AG08395 (cell line): ENCODE measurements at regions not wholly inside any gene's neighbourhood (a gene's known extent, or its start where the extent isn't known, plus 50 kb on each side); places are given as distances from the start of the nearest gene placed in this dataset.
A peak's percentile ranks its signal among the peaks of the same experiment; 100 is the strongest.

Experiments used
- DNase-seq: peaks from one replicate; pipeline ENCODE4 v3.0.0; 2012; ENCODE audit warnings: mixed read lengths, low spot score

DNA sequence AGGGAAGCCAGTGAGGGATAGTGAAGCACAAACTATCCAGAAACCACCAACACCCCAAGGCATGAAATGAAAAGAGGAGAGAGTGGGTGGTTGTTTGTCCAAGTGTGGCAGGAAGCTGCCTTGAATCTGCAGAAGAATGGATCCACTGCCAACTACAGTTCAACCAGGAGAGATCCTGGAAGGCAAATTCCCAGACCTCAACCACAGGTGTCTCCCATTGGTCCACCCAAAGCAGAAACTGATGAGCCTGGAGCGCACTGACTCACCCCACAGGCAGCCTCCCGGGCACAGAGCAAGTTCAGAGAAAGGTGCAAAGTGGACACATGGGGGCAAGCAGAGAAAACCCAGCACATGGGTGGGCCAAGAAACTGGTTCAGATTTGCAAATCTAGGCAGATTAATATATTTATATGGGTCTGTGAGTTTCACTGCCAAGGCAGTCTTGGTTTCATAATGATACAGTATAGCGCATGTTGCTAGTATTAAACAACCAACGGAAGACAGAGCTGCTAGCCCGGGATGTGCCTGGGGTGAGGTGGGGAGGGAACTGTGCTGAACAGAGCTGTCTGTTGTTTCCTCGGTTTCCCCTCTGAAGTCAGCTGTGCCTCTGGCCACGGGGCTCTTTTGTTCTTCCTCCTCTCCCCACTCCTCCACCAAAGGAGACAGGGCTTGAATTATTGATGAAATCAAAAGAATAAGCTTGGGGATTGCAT, 416.2 kb upstream of the CCDC196 start:
- no peak for DNase-seq

GRCh38 chr14:66070542-66071319, 415.4 kb upstream of the CCDC196 start:
- peak; percentile 42 for DNase-seq

DNA sequence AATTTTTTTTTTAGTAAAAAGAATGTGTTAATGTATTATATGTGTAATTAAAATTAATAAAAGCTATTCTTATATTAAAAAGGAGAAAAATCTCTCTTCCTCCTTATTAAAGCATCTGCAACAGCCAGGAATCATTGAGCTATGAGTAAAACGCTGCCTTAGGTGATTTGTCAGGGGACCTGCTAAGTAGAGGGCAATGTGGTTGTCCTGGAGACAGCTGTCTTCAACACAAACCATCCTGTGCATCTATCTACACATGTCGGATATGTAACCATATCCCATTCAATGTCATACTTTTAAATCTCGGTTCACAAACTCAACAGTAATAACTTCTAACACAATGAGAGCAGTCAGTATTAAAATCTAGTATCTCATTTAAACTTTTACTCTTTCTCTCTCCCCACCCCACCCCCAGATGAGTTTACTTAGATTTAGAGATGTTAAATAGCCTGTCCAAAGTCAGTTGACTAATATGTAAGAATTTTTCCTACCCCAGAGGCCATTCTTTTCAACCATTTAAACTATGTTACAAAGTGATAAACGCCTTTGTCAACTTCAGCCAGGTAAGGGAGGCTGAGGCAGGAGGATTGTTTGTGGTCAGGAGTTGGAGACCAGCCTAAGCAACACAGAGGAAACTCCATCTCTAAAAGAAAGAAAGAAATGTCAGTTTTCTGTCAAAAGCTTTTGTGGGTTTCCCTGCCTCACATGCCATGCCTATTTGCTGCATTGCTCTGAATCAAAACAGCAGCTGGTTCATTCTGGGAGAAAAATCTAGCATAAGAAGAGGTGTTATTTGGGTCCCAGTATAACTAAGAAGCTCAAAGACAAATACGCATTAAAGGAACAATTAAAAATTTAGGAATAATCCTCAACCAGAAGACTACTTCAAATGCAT, 413.7 kb upstream of the CCDC196 start:
- no peak for DNase-seq

GRCh38 chr14:66074537-66074936, 411.6 kb upstream of the CCDC196 start:
- no peak for DNase-seq

GRCh38 chr14:66076176-66076575, 410.0 kb upstream of the CCDC196 start:
- peak; percentile 10 for DNase-seq

DNA sequence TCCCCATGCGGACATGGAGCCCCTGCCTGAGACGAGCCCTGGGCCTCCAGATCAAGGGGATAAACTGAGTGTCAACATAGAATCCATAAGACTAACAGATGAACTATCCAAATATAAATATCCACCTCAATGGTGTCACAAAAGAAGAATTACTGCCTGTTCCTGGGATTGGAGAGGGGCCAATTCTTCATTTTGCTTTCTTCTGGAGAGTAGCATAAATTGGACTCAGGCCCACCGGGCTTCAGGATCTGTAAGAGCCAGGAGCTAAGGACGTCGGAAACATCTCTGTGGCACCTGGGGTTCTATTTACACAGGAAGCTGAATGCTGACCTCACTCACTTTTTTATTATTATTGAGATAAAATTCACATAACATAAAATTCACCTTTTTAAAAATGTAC, 408.2 kb upstream of the CCDC196 start:
- DNase-seq: no peak

- DNase-seq: peak; percentile 20
These were observed 404.4 kb upstream of the CCDC196 start for GRCh38 chr14:66081594-66082376.

- DNase-seq: no peak
These were observed 400.9 kb upstream of the CCDC196 start for GRCh38 chr14:66085224-66085623.

- no peak for DNase-seq
These were observed 400.5 kb upstream of the CCDC196 start for GRCh38 chr14:66085665-66086064.

GRCh38 chr14:66087231-66087630, 398.9 kb upstream of the CCDC196 start:
- peak; percentile 81 for DNase-seq

DNA sequence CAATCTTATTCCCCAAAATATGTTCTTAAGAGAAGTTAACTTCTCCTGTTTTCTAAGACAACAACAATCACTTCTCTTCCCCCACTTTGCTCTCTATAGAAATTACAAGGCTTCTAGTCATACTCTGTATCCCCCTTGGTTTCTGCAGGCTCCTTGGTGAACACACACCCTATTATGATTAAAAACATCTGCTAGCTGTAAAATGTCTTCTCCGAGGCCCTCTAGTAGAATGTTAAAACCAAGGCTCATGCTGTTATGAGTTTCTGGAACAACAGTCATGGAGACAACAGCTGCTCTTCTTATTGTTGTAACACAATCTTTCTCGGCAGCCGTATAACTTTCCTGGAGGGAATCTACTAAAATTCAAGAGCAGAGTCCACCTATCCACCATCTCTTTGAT, 397.5 kb upstream of the CCDC196 start:
- peak; percentile 76 for DNase-seq

DNA sequence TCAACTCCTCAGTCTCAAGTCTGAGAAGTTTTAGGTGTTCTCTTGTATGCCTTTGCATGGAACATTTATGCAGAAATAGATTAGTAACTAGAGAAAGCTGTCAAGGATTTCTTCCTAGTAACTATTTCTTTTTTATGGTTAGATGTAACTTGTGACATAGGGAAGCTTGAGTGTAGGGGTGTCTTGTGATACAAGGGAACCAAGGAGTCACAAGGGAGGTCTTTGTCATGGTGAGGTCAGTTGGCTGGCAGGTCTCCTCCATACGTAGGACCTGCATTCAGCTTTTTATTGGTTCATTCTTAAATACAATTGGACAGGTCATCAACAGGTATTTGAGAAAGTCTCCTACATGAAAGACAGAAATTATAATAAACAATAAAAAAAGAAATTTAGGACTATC, 394.0 kb upstream of the CCDC196 start:
- no peak for DNase-seq

GRCh38 chr14:66092748-66093147, 393.4 kb upstream of the CCDC196 start:
- DNase-seq: no peak

DNA sequence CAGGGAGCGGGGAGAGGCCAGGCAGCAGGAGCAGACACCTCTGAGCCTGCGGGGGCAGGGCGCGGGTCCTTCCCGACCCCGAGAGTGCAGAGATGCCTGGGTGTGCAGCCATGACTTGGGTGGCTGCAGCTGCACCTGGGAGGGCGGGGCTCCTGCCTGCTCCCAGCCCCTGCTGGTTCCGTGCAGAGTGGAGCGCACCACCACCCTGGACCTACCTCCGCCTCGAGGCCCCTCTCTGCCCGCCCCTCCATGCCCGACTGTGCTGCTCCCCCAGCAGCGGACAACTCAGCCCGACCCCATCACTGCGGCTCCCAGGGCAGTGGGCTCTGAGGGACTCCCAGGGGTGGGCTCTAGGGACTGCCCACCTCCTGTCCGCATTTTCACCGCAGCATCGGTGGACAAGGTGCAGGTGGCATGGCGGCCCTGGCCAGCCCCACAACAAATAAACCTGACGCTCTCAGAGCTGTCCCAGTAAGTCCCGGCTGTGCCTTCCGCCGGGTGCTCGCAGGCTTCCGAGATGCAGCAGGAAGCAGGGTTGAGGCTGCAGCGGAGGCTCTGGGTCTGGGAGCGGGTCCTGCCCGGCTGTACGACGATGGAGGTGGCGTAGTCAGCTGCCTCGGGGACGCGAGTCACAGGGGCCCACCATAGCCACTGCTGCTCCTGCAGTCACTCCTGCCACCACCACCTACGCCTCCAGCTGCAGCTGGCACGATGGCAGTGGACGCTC, 392.0 kb upstream of the CCDC196 start:
- no peak for DNase-seq

GRCh38 chr14:66099451-66099850, 386.7 kb upstream of the CCDC196 start:
- DNase-seq: no peak

DNA sequence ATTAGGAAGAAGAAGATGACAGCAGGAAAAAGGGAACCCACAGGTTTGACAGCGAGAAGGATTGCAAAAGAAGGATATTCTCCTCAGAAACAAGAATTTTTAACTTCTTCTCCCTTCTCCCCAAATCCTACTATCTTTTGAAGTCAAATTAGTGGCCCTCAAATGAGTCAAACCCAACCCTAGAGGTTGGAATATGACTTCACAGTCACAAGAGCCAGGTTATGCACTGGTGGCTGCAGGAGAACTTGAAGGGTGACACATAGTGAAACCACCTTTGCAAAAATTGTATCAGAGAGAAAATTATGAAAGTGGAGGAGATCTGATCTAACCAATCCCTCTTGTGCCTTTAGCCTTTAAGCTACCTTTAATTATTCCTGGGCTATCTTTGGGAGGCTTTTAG, 386.2 kb upstream of the CCDC196 start:
- DNase-seq: no peak

DNA sequence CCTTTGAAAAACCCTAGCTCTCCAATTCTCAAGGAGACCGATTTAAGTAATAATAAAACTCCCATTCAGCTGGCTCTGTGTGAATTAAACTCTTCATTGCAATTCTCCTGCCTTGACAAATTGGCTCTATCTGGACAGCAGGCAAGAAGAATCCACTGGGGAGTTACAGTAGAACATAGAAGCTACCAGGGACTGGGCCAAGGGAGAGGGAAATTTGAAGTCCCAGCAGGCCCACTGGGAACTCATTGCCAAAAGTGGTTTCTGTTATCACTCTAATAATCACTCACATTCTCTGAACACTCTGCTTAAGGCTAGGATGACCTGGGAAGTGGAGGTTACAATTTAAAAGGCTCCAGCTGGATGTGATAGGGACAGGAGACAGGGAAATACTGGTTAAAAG, 384.5 kb upstream of the CCDC196 start:
- DNase-seq: no peak

GRCh38 chr14:66104486-66104885, 381.7 kb upstream of the CCDC196 start:
- DNase-seq: no peak

GRCh38 chr14:66105815-66106214, 380.4 kb upstream of the CCDC196 start:
- peak; percentile 86 for DNase-seq

- DNase-seq: no peak
These were observed 376.7 kb upstream of the CCDC196 start for GRCh38 chr14:66109426-66109825.

GRCh38 chr14:66111891-66112290, 374.3 kb upstream of the CCDC196 start:
- DNase-seq: no peak
